ENCODE measurements at regions not wholly inside any gene's neighbourhood (a gene's known extent, or its start where the extent isn't known, plus 50 kb on each side); places are given as distances from the start of the nearest gene placed in this dataset.
"Not testable (repeated sequence)": the region's sequence is repeated elsewhere in the genome, so short reads cannot be mapped to it uniquely, and the experiment has no call there.

DNA sequence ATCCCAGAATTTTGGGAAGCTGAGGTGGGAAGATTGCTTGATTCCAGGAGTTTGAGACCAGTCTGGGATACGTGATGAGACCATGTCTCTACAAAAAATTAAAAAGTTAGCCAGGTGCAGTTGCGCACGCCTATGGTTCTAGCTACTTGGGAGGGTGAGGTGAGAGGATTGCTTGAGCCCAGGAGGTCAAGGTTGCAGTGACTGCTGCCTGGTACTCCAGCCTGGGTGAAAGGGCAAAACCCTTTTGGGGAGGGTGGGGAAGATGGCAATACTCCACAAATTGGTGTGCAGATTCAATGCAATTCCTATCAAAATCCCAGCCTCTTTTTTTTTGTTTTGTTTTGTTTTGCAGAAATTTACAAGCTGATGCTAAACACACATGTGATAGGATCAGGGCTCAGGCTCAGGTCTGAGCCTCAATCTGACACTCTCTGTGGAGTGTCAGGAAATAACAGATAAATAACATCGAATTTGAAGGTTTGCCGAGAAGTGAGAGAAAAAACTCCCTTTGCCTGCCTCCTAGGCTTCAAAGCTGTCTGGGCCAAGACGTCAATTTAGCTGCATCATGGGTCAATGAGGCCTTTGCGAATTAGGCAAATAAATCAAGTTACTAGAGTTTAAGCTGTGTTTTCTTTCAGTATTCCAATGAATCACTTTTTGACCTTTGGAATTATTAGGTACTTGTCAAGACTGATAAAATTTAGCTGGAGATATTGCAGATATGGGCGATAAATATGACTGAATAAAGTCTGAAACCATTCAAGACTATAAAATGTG is 142.5 kb upstream of the PTPN20 start:
- H3K36me3 Mint-ChIP-seq (ENCODE audit: low read depth); H3K27ac Mint-ChIP-seq; DNase-seq (ENCODE audit: low spot score); H3K27me3 Mint-ChIP-seq (ENCODE audit: insufficient read depth); H3K9me3 Mint-ChIP-seq; intact Hi-C loops (cut with micrococcal nuclease); H3K4me3 Mint-ChIP-seq; H3K4me1 Mint-ChIP-seq (ENCODE audit: low read depth): not testable (repeated sequence)

GRCh38 chr10:46773178-46773896 is 137.9 kb upstream of the PTPN20 start:
- H3K27me3 Mint-ChIP-seq (ENCODE audit: insufficient read depth); H3K4me3 Mint-ChIP-seq; H3K4me1 Mint-ChIP-seq (ENCODE audit: low read depth); DNase-seq (ENCODE audit: low spot score); H3K27ac Mint-ChIP-seq; intact Hi-C loops (cut with micrococcal nuclease); H3K36me3 Mint-ChIP-seq (ENCODE audit: low read depth); H3K9me3 Mint-ChIP-seq: not testable (repeated sequence)

GRCh38 chr10:46773897-46774236 is 137.4 kb upstream of the PTPN20 start:
- H3K9me3 Mint-ChIP-seq; H3K4me3 Mint-ChIP-seq; H3K4me1 Mint-ChIP-seq (ENCODE audit: low read depth); intact Hi-C loops (cut with micrococcal nuclease); H3K27ac Mint-ChIP-seq; DNase-seq (ENCODE audit: low spot score); H3K36me3 Mint-ChIP-seq (ENCODE audit: low read depth); H3K27me3 Mint-ChIP-seq (ENCODE audit: insufficient read depth): not testable (repeated sequence)

- H3K4me1 Mint-ChIP-seq (ENCODE audit: low read depth); H3K27ac Mint-ChIP-seq; DNase-seq (ENCODE audit: low spot score); H3K9me3 Mint-ChIP-seq; intact Hi-C loops (cut with micrococcal nuclease); H3K27me3 Mint-ChIP-seq (ENCODE audit: insufficient read depth); H3K4me3 Mint-ChIP-seq; H3K36me3 Mint-ChIP-seq (ENCODE audit: low read depth): not testable (repeated sequence)
Measured at GRCh38 chr10:46774366-46774765, 136.9 kb upstream of the PTPN20 start.

GRCh38 chr10:46774945-46775667 is 136.1 kb upstream of the PTPN20 start:
- H3K4me3 Mint-ChIP-seq; DNase-seq (ENCODE audit: low spot score); H3K36me3 Mint-ChIP-seq (ENCODE audit: low read depth); H3K4me1 Mint-ChIP-seq (ENCODE audit: low read depth); H3K27me3 Mint-ChIP-seq (ENCODE audit: insufficient read depth); H3K27ac Mint-ChIP-seq; H3K9me3 Mint-ChIP-seq; intact Hi-C loops (cut with micrococcal nuclease): not testable (repeated sequence)

GRCh38 chr10:46775668-46776059 is 135.6 kb upstream of the PTPN20 start:
- H3K27ac Mint-ChIP-seq; DNase-seq (ENCODE audit: low spot score); H3K4me3 Mint-ChIP-seq; H3K27me3 Mint-ChIP-seq (ENCODE audit: insufficient read depth); H3K36me3 Mint-ChIP-seq (ENCODE audit: low read depth); intact Hi-C loops (cut with micrococcal nuclease); H3K9me3 Mint-ChIP-seq; H3K4me1 Mint-ChIP-seq (ENCODE audit: low read depth): not testable (repeated sequence)

- H3K4me3 Mint-ChIP-seq; intact Hi-C loops (cut with micrococcal nuclease); H3K36me3 Mint-ChIP-seq (ENCODE audit: low read depth); DNase-seq (ENCODE audit: low spot score); H3K4me1 Mint-ChIP-seq (ENCODE audit: low read depth); H3K9me3 Mint-ChIP-seq; H3K27ac Mint-ChIP-seq: not testable (repeated sequence)
- peaks cover 22% of the 10 kb centered on the region for H3K27me3 Mint-ChIP-seq (ENCODE audit: insufficient read depth)
Measured at GRCh38 chr10:46779571-46779970, 131.7 kb upstream of the PTPN20 start.

DNA sequence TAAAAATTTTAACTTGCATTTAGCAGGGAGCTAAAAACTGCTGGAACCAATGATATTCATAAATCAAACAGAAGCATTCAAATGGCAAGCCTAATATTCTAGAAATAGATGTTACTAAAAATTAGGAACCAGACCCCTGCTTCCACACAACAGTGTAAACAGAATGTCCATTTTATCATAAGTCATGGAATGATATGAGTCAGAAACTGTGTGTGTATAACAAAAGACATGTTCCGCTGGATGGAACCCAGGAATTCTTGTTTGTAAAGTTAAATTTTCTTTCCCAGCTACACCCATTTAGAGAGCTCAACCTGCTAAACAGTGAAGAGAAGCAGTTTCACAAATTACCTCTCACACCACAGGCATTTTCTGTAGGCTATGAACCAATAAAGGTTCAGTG is 131.1 kb upstream of the PTPN20 start:
- H3K27ac Mint-ChIP-seq; H3K9me3 Mint-ChIP-seq; H3K4me3 Mint-ChIP-seq; H3K36me3 Mint-ChIP-seq (ENCODE audit: low read depth); H3K4me1 Mint-ChIP-seq (ENCODE audit: low read depth); DNase-seq (ENCODE audit: low spot score); intact Hi-C loops (cut with micrococcal nuclease): not testable (repeated sequence)
- peaks cover 22% of the 10 kb centered on the region for H3K27me3 Mint-ChIP-seq (ENCODE audit: insufficient read depth)

DNA sequence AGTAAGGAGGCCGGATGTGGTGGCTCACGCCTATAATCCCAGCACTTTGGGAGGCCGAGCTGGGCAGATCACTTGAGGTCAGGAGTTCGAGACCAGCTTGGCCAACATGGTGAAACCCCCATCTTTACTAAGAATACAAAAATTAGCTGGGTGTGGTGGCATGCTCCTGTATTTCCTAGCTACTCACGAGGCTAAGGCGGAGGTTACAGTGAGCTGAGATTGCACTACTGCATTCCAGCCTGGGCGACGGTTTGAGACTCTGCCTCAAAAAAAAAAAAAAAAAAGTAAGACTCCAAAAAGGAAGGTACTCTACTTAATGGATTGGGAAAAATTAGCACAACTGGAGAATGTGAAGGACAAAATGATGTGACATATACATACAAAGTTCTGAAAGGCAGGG is 130.2 kb upstream of the PTPN20 start:
- H3K27me3 Mint-ChIP-seq (ENCODE audit: insufficient read depth) = peaks cover 21% of the 10 kb centered on the region
- H3K4me3 Mint-ChIP-seq = not testable (repeated sequence)

GRCh38 chr10:46782001-46782874 is 129.0 kb upstream of the PTPN20 start:
- H3K9me3 Mint-ChIP-seq; H3K27ac Mint-ChIP-seq; H3K36me3 Mint-ChIP-seq (ENCODE audit: low read depth); H3K4me3 Mint-ChIP-seq; DNase-seq (ENCODE audit: low spot score); H3K4me1 Mint-ChIP-seq (ENCODE audit: low read depth); intact Hi-C loops (cut with micrococcal nuclease): not testable (repeated sequence)
- H3K27me3 Mint-ChIP-seq (ENCODE audit: insufficient read depth) = peaks cover 22% of the 10 kb centered on the region

More for the DNA sequence above, 130.2 kb upstream of the PTPN20 start:
- H3K27ac Mint-ChIP-seq; H3K4me1 Mint-ChIP-seq (ENCODE audit: low read depth); H3K36me3 Mint-ChIP-seq (ENCODE audit: low read depth); DNase-seq (ENCODE audit: low spot score); H3K9me3 Mint-ChIP-seq; intact Hi-C loops (cut with micrococcal nuclease): not testable (repeated sequence)

DNA sequence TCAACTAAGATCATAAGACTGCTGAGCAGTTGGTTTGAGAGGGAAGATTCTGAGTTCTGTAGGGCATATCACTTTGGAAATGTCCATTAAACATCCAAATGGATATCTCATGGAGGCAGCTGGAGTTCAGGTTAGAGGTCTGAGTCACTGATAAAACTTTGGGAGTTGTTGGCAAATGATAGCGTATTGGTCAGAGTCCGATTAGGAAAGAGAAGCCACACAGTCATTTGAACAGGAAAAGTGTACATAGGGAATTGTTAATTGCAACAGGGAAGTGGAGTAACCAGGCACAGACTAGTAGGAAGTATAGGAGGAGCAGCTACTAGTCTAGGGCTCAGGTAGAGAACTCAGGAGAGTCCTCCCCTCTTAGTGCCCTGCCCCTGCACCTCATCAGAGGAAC is 126.6 kb upstream of the PTPN20 start:
- H3K36me3 Mint-ChIP-seq (ENCODE audit: low read depth); H3K27ac Mint-ChIP-seq; H3K9me3 Mint-ChIP-seq; DNase-seq (ENCODE audit: low spot score); intact Hi-C loops (cut with micrococcal nuclease); H3K4me1 Mint-ChIP-seq (ENCODE audit: low read depth); H3K4me3 Mint-ChIP-seq: not testable (repeated sequence)
- peaks cover 23% of the 10 kb centered on the region for H3K27me3 Mint-ChIP-seq (ENCODE audit: insufficient read depth)

DNA sequence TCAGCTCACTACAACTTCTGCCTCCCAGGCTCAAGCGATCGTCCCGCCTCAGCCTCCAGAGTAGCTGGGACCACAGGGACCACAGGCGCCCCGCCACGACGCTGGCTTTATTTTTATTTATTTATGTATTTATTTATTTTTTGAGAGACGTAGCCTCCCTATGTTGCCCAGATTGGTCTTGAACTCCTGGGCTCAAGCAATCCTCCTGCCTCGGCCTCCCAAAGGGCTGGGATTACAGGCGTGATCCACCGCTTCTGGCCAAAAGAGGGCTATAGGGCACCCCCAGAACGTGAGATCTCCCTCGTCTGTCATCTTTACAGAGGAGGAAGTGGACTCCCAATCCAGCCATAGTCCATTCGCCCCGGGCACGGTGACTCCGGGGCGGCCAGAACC is 125.1 kb upstream of the PTPN20 start:
- H3K36me3 Mint-ChIP-seq (ENCODE audit: low read depth); H3K9me3 Mint-ChIP-seq; DNase-seq (ENCODE audit: low spot score); H3K27ac Mint-ChIP-seq; intact Hi-C loops (cut with micrococcal nuclease); H3K4me1 Mint-ChIP-seq (ENCODE audit: low read depth): not testable (repeated sequence)
- H3K27me3 Mint-ChIP-seq (ENCODE audit: insufficient read depth) = peaks cover 17% of the 10 kb centered on the region
- peak overlapping the region; percentile 63 for H3K4me3 Mint-ChIP-seq

All from activated T-helper 1 cell treated with anti-CD3 and anti-CD28 coated beads, Interleukin-12 subunit alpha, Interleukin-12 subunit beta, Interleukin-2, Interleukin-4 antibody, amounts not matched to agents 30 ng/mL and 10 ng/mL and 1 ng/mL, durations not matched to agents 14 hours and 24 hours and 36 hours (primary cell).